A673 (cell line): ENCODE measurements at regions not wholly inside any gene's neighbourhood (a gene's known extent, or its start where the extent isn't known, plus 50 kb on each side); places are given as distances from the start of the nearest gene placed in this dataset.
"Not testable (repeated sequence)": the region's sequence is repeated elsewhere in the genome, so short reads cannot be mapped to it uniquely, and the experiment has no call there.

Source experiments
- BruUV-seq: library from RNA; stranded (reverse); fragments of 400-500 nt; replicated peaks from 2 replicates; lab custom pipeline; 2021; lab: Mats Ljungman, UMichigan
- CTCF ChIA-PET: fragments of 300-600 bp; sonication (Branson Sonifier 250); formaldehyde crosslinking; loops from one replicate; lab custom pipeline; 2022; ENCODE audit warnings: antibody characterized with exemption; lab: Charles Lee
- POLR2A ChIA-PET: fragments of 300-600 bp; sonication (Branson Sonifier 250); formaldehyde crosslinking; loops from one replicate; lab custom pipeline; 2022; ENCODE audit warnings: antibody characterized with exemption; ENCODE audit not compliant: low non-redundant PET; lab: Charles Lee
- DNase-seq: peaks from one replicate; pipeline ENCODE4 v3.0.0-alpha.2; 2015; ENCODE audit warnings: low spot score
- H3K27ac ChIP-seq: fragments of 200-600 bp; sonication (generic); 2 replicates; pipeline ENCODE4 v1.5.1; 2016; ENCODE audit warnings: mixed run types, low read depth, mild to moderate bottlenecking, mixed read lengths, antibody characterized with exemption, low read length; ENCODE audit not compliant: poor library complexity, severe bottlenecking
- H3K27me3 ChIP-seq: fragments of 200-600 bp; sonication (generic); replicated peaks from 2 replicates; pipeline ENCODE4 v1.6.1; 2017; ENCODE audit warnings: mixed run types, low read depth, mild to moderate bottlenecking, mixed read lengths, antibody characterized with exemption, low read length; ENCODE audit not compliant: insufficient read depth, poor library complexity
- H3K36me3 ChIP-seq: fragments of 200-600 bp; sonication (generic); 2 replicates; pipeline ENCODE4 v1.6.1; 2016; ENCODE audit warnings: mixed run types, mild to moderate bottlenecking, mixed read lengths, antibody characterized with exemption, low read length; ENCODE audit not compliant: insufficient read depth, poor library complexity, severe bottlenecking
- H3K4me1 ChIP-seq: fragments of 200-600 bp; sonication (generic); 2 replicates; pipeline ENCODE4 v1.6.1; 2017; ENCODE audit warnings: mixed run types, mild to moderate bottlenecking, mixed read lengths, antibody characterized with exemption, low read length; ENCODE audit not compliant: insufficient read depth, poor library complexity, severe bottlenecking
- H3K4me3 ChIP-seq: fragments of 200-600 bp; sonication (generic); 2 replicates; pipeline ENCODE4 v1.5.1; 2016; ENCODE audit warnings: low read depth, mixed run types, mild to moderate bottlenecking, mixed read lengths, low read length; ENCODE audit not compliant: poor library complexity, severe bottlenecking
- H3K9me3 ChIP-seq: fragments of 200-600 bp; sonication (generic); 2 replicates; pipeline ENCODE4 v1.6.1; 2016; ENCODE audit warnings: mixed run types, low read depth, mild to moderate bottlenecking, mixed read lengths, antibody characterized with exemption, low read length; ENCODE audit not compliant: poor library complexity, severe bottlenecking
- EZH2 ChIP-seq: fragments of 200-600 bp; sonication (generic); IDR thresholded peaks from 2 replicates; pipeline ENCODE4 v1.6.1; 2017; ENCODE audit warnings: borderline replicate concordance, low read depth, mild to moderate bottlenecking, mixed read lengths, antibody characterized with exemption, low read length; ENCODE audit not compliant: poor library complexity, severe bottlenecking
- intact Hi-C: fragments of 100-400 bp; cut with micrococcal nuclease; formaldehyde crosslinking; loops from one replicate; pipeline ENCODE4 v1.10.0; 2022; ENCODE audit not compliant: unreplicated experiment
- TF ChIP-seq, protein P1 (sequence below): fragments of 300-800, 200-600 bp; sonication (generic); conservative IDR thresholded peaks from 2 replicates; pipeline ENCODE4 v1.5.1; 2017; ENCODE audit warnings: low read depth, mild to moderate bottlenecking, antibody characterized with exemption, low read length, moderate library complexity, mixed read lengths

DNA sequence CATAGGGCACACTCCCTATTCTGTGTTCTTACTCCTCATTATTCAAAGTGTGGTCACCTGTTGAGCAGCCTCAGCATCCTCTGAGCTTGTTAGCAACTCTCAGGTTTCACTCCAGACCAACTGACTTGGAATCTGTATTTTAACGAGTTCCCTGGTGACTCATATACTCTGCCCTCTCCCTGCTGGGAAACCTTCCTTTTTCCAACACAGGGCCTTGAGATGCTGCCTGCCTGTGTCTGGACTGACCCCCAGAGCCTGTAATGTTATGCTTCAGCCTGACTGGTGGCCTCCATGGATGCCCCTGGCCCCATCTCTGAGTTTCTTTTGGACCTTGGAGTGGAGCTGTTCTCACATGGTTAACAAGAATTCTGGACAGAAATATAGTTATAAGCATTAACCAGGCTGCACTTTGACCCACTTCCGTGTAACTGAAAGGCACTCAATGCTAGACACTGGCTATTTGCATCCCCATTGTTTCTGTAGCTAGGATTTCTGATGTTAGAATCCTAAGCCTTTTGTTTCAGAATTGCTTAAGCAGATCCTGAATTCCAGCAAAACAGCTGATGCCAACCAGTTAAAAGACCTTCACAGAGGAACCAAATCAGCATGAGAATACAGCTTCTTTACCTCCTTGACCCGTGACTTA, 262.6 kb downstream of the STIM2 start:
- ChIA-PET POLR2A (interaction anchor here (0.6 kb wide), 1 partner anchor 674 kb away, joined by 3 read pairs; no protein-coding TSS in a partner anchor), CTCF (no interaction called here)
- intact Hi-C loops: no loop called here
- no peak for TF ChIP-seq EZH2
- TF ChIP-seq, protein P1, sequence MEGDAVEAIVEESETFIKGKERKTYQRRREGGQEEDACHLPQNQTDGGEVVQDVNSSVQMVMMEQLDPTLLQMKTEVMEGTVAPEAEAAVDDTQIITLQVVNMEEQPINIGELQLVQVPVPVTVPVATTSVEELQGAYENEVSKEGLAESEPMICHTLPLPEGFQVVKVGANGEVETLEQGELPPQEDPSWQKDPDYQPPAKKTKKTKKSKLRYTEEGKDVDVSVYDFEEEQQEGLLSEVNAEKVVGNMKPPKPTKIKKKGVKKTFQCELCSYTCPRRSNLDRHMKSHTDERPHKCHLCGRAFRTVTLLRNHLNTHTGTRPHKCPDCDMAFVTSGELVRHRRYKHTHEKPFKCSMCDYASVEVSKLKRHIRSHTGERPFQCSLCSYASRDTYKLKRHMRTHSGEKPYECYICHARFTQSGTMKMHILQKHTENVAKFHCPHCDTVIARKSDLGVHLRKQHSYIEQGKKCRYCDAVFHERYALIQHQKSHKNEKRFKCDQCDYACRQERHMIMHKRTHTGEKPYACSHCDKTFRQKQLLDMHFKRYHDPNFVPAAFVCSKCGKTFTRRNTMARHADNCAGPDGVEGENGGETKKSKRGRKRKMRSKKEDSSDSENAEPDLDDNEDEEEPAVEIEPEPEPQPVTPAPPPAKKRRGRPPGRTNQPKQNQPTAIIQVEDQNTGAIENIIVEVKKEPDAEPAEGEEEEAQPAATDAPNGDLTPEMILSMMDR: no peak
- Histone ChIP-seq H3K27ac (no peak overlapping the region), H3K9me3 (no peaks in the 10 kb centered on the region), H3K4me3 (no peak overlapping the region), H3K27me3 (no peaks in the 10 kb centered on the region), H3K4me1 (no peaks in the 10 kb centered on the region), H3K36me3 (no peaks in the 10 kb centered on the region)
- DNase-seq: no peak
- BruUV-seq: no TSS peak

DNA sequence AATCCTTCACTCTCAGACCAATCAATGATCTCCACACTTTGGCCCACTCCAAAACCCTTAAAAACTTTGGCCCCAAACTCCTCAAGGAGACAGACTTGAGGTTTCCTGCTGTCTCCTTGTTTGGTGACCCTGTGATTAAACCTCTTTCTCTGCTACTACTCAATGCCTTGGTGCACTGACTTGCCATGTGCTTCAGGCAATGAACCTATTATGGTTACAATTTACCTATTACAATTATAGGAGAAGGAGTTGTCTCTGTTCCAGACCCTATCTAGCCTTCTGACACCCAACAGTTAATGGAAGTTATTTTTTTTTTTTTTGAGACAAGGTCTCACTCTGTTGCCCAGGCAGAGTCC, 263.1 kb downstream of the STIM2 start:
- Histone ChIP-seq H3K36me3 (no peaks in the 10 kb centered on the region), H3K27ac (no peak overlapping the region), H3K4me3 (no peak overlapping the region), H3K9me3 (no peaks in the 10 kb centered on the region), H3K4me1 (no peaks in the 10 kb centered on the region), H3K27me3 (no peaks in the 10 kb centered on the region)
- DNase-seq: no peak
- CTCF ChIA-PET: no interaction called here
- POLR2A ChIA-PET: no interaction called here
- no peak for TF ChIP-seq EZH2
- TF ChIP-seq, protein P1: no peak
- intact Hi-C loops: no loop called here
- no TSS peak for BruUV-seq

DNA sequence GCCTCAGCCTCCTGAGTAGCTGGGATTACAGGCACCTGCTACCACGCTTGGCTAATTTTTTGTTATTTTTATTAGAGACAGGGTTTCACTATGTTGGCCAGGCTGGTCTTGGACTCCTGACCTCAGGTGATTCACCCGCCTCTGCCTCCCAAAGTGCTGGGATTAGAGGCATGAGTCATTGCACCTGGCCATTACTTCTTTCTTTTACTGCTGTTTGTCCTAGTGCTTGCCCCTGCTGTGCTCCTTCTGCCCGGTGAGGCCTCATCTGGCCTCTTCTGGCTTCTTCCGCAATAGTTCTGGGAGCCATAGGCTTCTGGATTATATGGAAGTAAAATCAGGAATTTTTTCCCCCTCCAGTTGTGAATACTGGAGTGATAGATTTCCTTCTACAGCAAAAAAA, 266.3 kb downstream of the STIM2 start:
- H3K27me3 ChIP-seq, BruUV-seq, POLR2A ChIA-PET, CTCF ChIA-PET, intact Hi-C loops, H3K9me3 ChIP-seq, DNase-seq, H3K4me1 ChIP-seq, H3K27ac ChIP-seq, H3K36me3 ChIP-seq, H3K4me3 ChIP-seq: not testable (repeated sequence)

DNA sequence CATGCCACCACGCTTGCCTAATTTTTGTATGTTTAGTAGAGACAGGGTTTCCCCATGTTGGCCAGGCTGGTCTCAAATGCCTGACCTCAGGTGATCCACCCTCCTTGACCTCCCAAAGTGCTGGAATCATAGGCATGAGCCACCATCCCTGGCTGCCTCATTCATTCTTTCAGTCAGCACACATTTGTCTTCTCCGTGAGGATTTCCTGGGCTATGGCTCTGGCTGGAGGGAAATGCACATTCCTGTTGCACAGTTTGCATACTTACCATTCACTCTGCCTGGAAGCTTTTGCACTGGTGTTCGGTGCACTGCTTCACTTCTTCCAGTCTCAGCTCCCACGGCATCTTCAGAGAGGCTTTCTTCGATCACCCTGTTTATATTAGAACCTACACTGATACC, 267.8 kb downstream of the STIM2 start:
- CTCF ChIA-PET: no interaction called here
- BruUV-seq: no TSS peak
- H3K4me3 ChIP-seq: no peak overlapping the region
- intact Hi-C loops: no loop called here
- no peak for TF ChIP-seq EZH2
- TF ChIP-seq, protein P1: no peak
- no peaks in the 10 kb centered on the region for H3K9me3 ChIP-seq
- POLR2A ChIA-PET: no interaction called here
- DNase-seq: no peak
- no peaks in the 10 kb centered on the region for H3K36me3 ChIP-seq
- no peaks in the 10 kb centered on the region for H3K27me3 ChIP-seq
- no peak overlapping the region for H3K27ac ChIP-seq
- H3K4me1 ChIP-seq: no peaks in the 10 kb centered on the region
